ENCODE measurements at regions not wholly inside any gene's neighbourhood (a gene's known extent, or its start where the extent isn't known, plus 50 kb on each side); places are given as distances from the start of the nearest gene placed in this dataset.

GRCh38 chr5:2156358-2157059 is 273.8 kb upstream of the IRX4 start:
- Histone ChIP-seq H3K4me2 (no peak overlapping the region), H3K27me3 (no peaks in the 10 kb centered on the region), H4K20me1 (ENCODE audit: low read depth) (no peaks in the 10 kb centered on the region), H3F3A (ENCODE audit: low read depth) (no peaks in the 10 kb centered on the region), H3K4me1 (no peaks in the 10 kb centered on the region), H3K27ac (no peak overlapping the region), H3K36me3 (no peaks in the 10 kb centered on the region), H2AFZ (replicated peaks) (no peak overlapping the region), H3K9me3 (ENCODE audit: low read depth) (no peaks in the 10 kb centered on the region), H3K9ac (no peak overlapping the region), H3K79me2 (ENCODE audit: low read depth) (no peaks in the 10 kb centered on the region), H3K4me3 (no peak overlapping the region)
- Mint-ChIP-seq H3K9me3 (no peaks in the 10 kb centered on the region), H3K36me3 (no peaks in the 10 kb centered on the region), H3K27me3 (ENCODE audit: insufficient read depth, low read depth) (peaks cover 3% of the 10 kb centered on the region), H3K4me1 (peaks cover 12% of the 10 kb centered on the region), H3K27ac (no peak overlapping the region), H3K4me3 (no peak overlapping the region)
- TF ChIP-seq EZH2phosphoT487 (IDR thresholded peaks at IDR 0.05) (no peak), EZH2 (IDR thresholded peaks at IDR 0.05) (no peak), CTCF (IDR thresholded peaks at IDR 0.05) (no peak)
- no peak for DNase-seq (ENCODE audit: low spot score)

- H3K9me3 ChIP-seq (ENCODE audit: low read depth) = no peaks in the 10 kb centered on the region
- H2AFZ ChIP-seq (replicated peaks) = no peak overlapping the region
- Mint-ChIP-seq H3K9me3 (no peaks in the 10 kb centered on the region), H3K4me1 (peaks cover 12% of the 10 kb centered on the region), H3K36me3 (no peaks in the 10 kb centered on the region), H3K27ac (peak overlapping the region; percentile 0), H3K27me3 (ENCODE audit: insufficient read depth, low read depth) (peaks cover 3% of the 10 kb centered on the region), H3K4me3 (no peak overlapping the region)
- no peaks in the 10 kb centered on the region for H3F3A ChIP-seq (ENCODE audit: low read depth)
- H4K20me1 ChIP-seq (ENCODE audit: low read depth) = no peaks in the 10 kb centered on the region
- H3K4me1 ChIP-seq = no peaks in the 10 kb centered on the region
- H3K4me2 ChIP-seq = no peak overlapping the region
- TF ChIP-seq CTCF (IDR thresholded peaks at IDR 0.05) (no peak), EZH2 (IDR thresholded peaks at IDR 0.05) (no peak), EZH2phosphoT487 (IDR thresholded peaks at IDR 0.05) (no peak)
- no peaks in the 10 kb centered on the region for H3K79me2 ChIP-seq (ENCODE audit: low read depth)
- no peak overlapping the region for H3K27ac ChIP-seq
- no peak for DNase-seq (ENCODE audit: low spot score)
- no peaks in the 10 kb centered on the region for H3K36me3 ChIP-seq
- no peak overlapping the region for H3K4me3 ChIP-seq
- H3K9ac ChIP-seq = no peak overlapping the region
- no peaks in the 10 kb centered on the region for H3K27me3 ChIP-seq
These were observed 272.8 kb upstream of the IRX4 start for GRCh38 chr5:2155556-2155955.

- H3K4me1 ChIP-seq = no peaks in the 10 kb centered on the region
- H3K9me3 ChIP-seq (ENCODE audit: low read depth) = no peaks in the 10 kb centered on the region
- Mint-ChIP-seq H3K9me3 (no peaks in the 10 kb centered on the region), H3K4me3 (no peak overlapping the region), H3K27me3 (ENCODE audit: insufficient read depth, low read depth) (peaks cover 6% of the 10 kb centered on the region), H3K27ac (no peak overlapping the region), H3K36me3 (no peaks in the 10 kb centered on the region), H3K4me1 (peaks cover 29% of the 10 kb centered on the region)
- no peaks in the 10 kb centered on the region for H3F3A ChIP-seq (ENCODE audit: low read depth)
- no peak overlapping the region for H2AFZ ChIP-seq (replicated peaks)
- H3K36me3 ChIP-seq = no peaks in the 10 kb centered on the region
- no peak overlapping the region for H3K4me2 ChIP-seq
- no peaks in the 10 kb centered on the region for H4K20me1 ChIP-seq (ENCODE audit: low read depth)
- H3K9ac ChIP-seq = no peak overlapping the region
- H3K4me3 ChIP-seq = no peak overlapping the region
- no peaks in the 10 kb centered on the region for H3K79me2 ChIP-seq (ENCODE audit: low read depth)
- DNase-seq (ENCODE audit: low spot score) = no peak
- H3K27me3 ChIP-seq = peaks cover 3% of the 10 kb centered on the region
- H3K27ac ChIP-seq = no peak overlapping the region
- TF ChIP-seq CTCF (IDR thresholded peaks at IDR 0.05) = no peak
- TF ChIP-seq EZH2 (IDR thresholded peaks at IDR 0.05) = no peak
- TF ChIP-seq EZH2phosphoT487 (IDR thresholded peaks at IDR 0.05) = no peak
These were observed 271.1 kb upstream of the IRX4 start for GRCh38 chr5:2153802-2154201.

All from neural progenitor cell (in vitro differentiated cells).